ENCODE measurements at regions not wholly inside any gene's neighbourhood (a gene's known extent, or its start where the extent isn't known, plus 50 kb on each side); places are given as distances from the start of the nearest gene placed in this dataset.

GRCh38 chrX:4706961-4707360 lies 993.5 kb upstream of the PRKX start:
- TF ChIP-seq, protein P1, sequence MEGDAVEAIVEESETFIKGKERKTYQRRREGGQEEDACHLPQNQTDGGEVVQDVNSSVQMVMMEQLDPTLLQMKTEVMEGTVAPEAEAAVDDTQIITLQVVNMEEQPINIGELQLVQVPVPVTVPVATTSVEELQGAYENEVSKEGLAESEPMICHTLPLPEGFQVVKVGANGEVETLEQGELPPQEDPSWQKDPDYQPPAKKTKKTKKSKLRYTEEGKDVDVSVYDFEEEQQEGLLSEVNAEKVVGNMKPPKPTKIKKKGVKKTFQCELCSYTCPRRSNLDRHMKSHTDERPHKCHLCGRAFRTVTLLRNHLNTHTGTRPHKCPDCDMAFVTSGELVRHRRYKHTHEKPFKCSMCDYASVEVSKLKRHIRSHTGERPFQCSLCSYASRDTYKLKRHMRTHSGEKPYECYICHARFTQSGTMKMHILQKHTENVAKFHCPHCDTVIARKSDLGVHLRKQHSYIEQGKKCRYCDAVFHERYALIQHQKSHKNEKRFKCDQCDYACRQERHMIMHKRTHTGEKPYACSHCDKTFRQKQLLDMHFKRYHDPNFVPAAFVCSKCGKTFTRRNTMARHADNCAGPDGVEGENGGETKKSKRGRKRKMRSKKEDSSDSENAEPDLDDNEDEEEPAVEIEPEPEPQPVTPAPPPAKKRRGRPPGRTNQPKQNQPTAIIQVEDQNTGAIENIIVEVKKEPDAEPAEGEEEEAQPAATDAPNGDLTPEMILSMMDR (IDR thresholded peaks at IDR 0.05; ENCODE audit: low read length), result no peak
- TF ChIP-seq EZH2 (IDR thresholded peaks at IDR 0.05; ENCODE audit: borderline replicate concordance, low read length), result no peak

All from OCI-LY1 (cell line).